GM12878 (cell line): ENCODE measurements at regions not wholly inside any gene's neighbourhood (a gene's known extent, or its start where the extent isn't known, plus 50 kb on each side); places are given as distances from the start of the nearest gene placed in this dataset.

Experiments
- ATAC-seq: fragments of 200-7000 bp; cut with Tn5 transposase; 3 replicates; pipeline ENCODE4 v1.9.1; 2020; ENCODE audit warnings: mild to moderate bottlenecking, moderate library complexity
- BruUV-seq: library from RNA; stranded (reverse); fragments of 400-500 nt; replicated peaks from 2 replicates; lab custom pipeline; 2021; lab: Mats Ljungman, UMichigan
- CTCF ChIA-PET: fragments of 300-600 bp; sonication (Branson Sonifier 250); formaldehyde crosslinking; extraction: SDS; loops from one replicate; lab custom pipeline; 2021; ENCODE audit warnings: inconsistent platforms; lab: Yijun Ruan, JAX
- POLR2A ChIA-PET: fragments of 350-600 bp; formaldehyde crosslinking; extraction: SDS; loops from one replicate; lab custom pipeline; 2021; ENCODE audit warnings: inconsistent platforms; lab: Charles Lee
- RAD21 ChIA-PET: fragments of 300-600 bp; sonication (Branson Sonifier 250); formaldehyde crosslinking; loops from one replicate; lab custom pipeline; 2023; ENCODE audit warnings: antibody characterized with exemption; ENCODE audit not compliant: unreplicated experiment; lab: Charles Lee
- SMC1A ChIA-PET: fragments of 300-600 bp; sonication (Branson Sonifier 250); formaldehyde crosslinking; loops from one replicate; lab custom pipeline; 2023; ENCODE audit not compliant: unreplicated experiment, uncharacterized antibody; lab: Charles Lee
- DNase-seq: peaks from one replicate; pipeline ENCODE4 v3.0.0-alpha.2; 2011; ENCODE audit warnings: low read depth, low spot score
- FAIRE-seq: peaks from 3 replicates; lab custom pipeline; 2011; peaks lifted over from hg19 to GRCh38; lab: Jason Lieb, UNC
- H2AFZ ChIP-seq: 2 replicates; pipeline ENCODE4 v1.6.0; 2011; ENCODE audit warnings: low read depth, low read length, control low read depth; ENCODE audit not compliant: control insufficient read depth
- H3K27ac ChIP-seq: 2 replicates; pipeline ENCODE4 v1.5.1; 2011; ENCODE audit warnings: control low read depth; ENCODE audit not compliant: control insufficient read depth, insufficient read depth
- H3K27me3 ChIP-seq, 2 experiments: replicated peaks in 1 of 2; 2 replicates each; pipeline versions ENCODE4 v1.6.0 to v1.6.1; 2011; ENCODE audit warnings: low read length in 1 of 2; ENCODE audit not compliant: control insufficient read depth in 2 of 2, insufficient read depth in 2 of 2
- H3K36me3 ChIP-seq, 2 experiments: 2 replicates each; pipeline ENCODE4 v1.5.1; 2011; ENCODE audit warnings: low read length in 1 of 2; ENCODE audit not compliant: control insufficient read depth in 2 of 2, insufficient read depth in 2 of 2
- H3K4me1 ChIP-seq: 2 replicates; pipeline ENCODE4 v1.6.1; 2011; ENCODE audit warnings: mild to moderate bottlenecking, low read length, moderate library complexity, mixed read lengths; ENCODE audit not compliant: control insufficient read depth, insufficient read depth
- H3K4me2 ChIP-seq: 2 replicates; pipeline ENCODE4 v1.6.0; 2011; ENCODE audit warnings: control low read depth; ENCODE audit not compliant: control insufficient read depth, insufficient read depth
- H3K4me3 ChIP-seq: fragments of 200-600 bp; sonication (generic); 2 replicates; pipeline ENCODE4 v1.5.1; 2016
- H3K79me2 ChIP-seq: 2 replicates; pipeline ENCODE4 v1.6.0; 2011; ENCODE audit warnings: low read length; ENCODE audit not compliant: control insufficient read depth, insufficient read depth
- H3K9ac ChIP-seq: 2 replicates; pipeline ENCODE4 v1.8.0; 2011; ENCODE audit warnings: low read length, control low read depth, mixed read lengths; ENCODE audit not compliant: control insufficient read depth, insufficient read depth
- H3K9me3 ChIP-seq: replicated peaks from 3 replicates; pipeline ENCODE4 v1.5.1; 2011; ENCODE audit warnings: mild to moderate bottlenecking, low read length; ENCODE audit not compliant: control insufficient read depth, insufficient read depth
- H4K20me1 ChIP-seq: 2 replicates; pipeline ENCODE4 v1.6.0; 2011; ENCODE audit not compliant: control insufficient read depth, insufficient read depth
- E4F1 ChIP-seq: fragments of 450-650 bp; IDR thresholded peaks from 2 replicates; pipeline ENCODE4 v1.6.1; 2018; ENCODE audit warnings: borderline replicate concordance, mild to moderate bottlenecking; ENCODE audit not compliant: partially characterized antibody
- EP300 ChIP-seq, 2 experiments: fragments of 150-350 bp in 1 of 2; IDR thresholded peaks; 2 replicates each; pipeline ENCODE4 v1.6.1; 2011 to 2012; ENCODE audit warnings: low read depth in 2 of 2, low read length in 2 of 2, borderline replicate concordance in 1 of 2, improper control_type of control experiment in 1 of 2, inconsistent platforms in 1 of 2; ENCODE audit not compliant: control insufficient read depth in 1 of 2
- FOS ChIP-seq: IDR thresholded peaks from 3 replicates; pipeline ENCODE4 v1.6.1; 2011; ENCODE audit warnings: borderline replicate concordance; ENCODE audit not compliant: insufficient read length; ENCODE audit errors: extremely low read depth
- HDAC2 ChIP-seq: fragments of 200-600 bp; sonication (generic); IDR thresholded peaks from 2 replicates; pipeline ENCODE4 v1.6.1; 2017
- IRF3 ChIP-seq: fragments of 450-650 bp; IDR thresholded peaks from 2 replicates; pipeline ENCODE4 v1.6.1; 2014; ENCODE audit warnings: mild to moderate bottlenecking
- REST ChIP-seq: IDR thresholded peaks from 2 replicates; pipeline ENCODE4 v1.6.1; 2012; ENCODE audit warnings: mild to moderate bottlenecking, low read depth, low read length
- RUNX3 ChIP-seq: IDR thresholded peaks from 2 replicates; pipeline ENCODE4 v1.6.1; 2012; ENCODE audit warnings: low read length, inconsistent platforms
- WRNIP1 ChIP-seq: IDR thresholded peaks from 2 replicates; pipeline ENCODE4 v1.6.1; 2011; ENCODE audit warnings: low read depth, low read length, improper control_type of control experiment, borderline replicate concordance
- ZBED1 ChIP-seq: IDR thresholded peaks from 2 replicates; pipeline ENCODE4 v1.6.1; 2016; ENCODE audit warnings: borderline replicate concordance
- WGBS: methylation state at CpG from one replicate; pipeline ENCODE4 v1.1.6; 2016; ENCODE audit warnings: low lambda C conversion rate; ENCODE audit not compliant: insufficient replicate concordance, insufficient coverage; ENCODE audit errors: missing lambda C conversion rate; 5-methylcytosine and 5-hydroxymethylcytosine counted together
- in situ Hi-C: fragments of 300-500 bp; cut with MboI; formaldehyde crosslinking; loops from 9 replicates; pipeline ENCODE4 v1.14.3; 2018; ENCODE audit warnings: mixed read lengths
- intact Hi-C: fragments of 100-400 bp; cut with micrococcal nuclease; formaldehyde crosslinking; loops from one replicate; pipeline ENCODE4 v1.14.2; 2022; ENCODE audit not compliant: unreplicated experiment

GRCh38 chr3:18090377-18090776 lies 334.8 kb downstream of the SATB1 start (continued):
- TF ChIP-seq E4F1 (no peak), EP300 (IDR thresholded peaks at IDR 0.05; ENCODE audit: borderline replicate concordance in 1 of 2, control insufficient read depth in 1 of 2, low read depth in 2 of 2, low read length in 2 of 2) (no peak), ZBED1 (no peak), WRNIP1 (no peak), IRF3 (no peak), FOS (no peak), HDAC2 (no peak)

GRCh38 chr3:18087988-18088387 lies 337.2 kb downstream of the SATB1 start:
- no peak for ATAC-seq
- ChIA-PET CTCF (interaction anchor here (0.6 kb wide), 1 partner anchor 301 kb away, joined by 4 read pairs; no protein-coding TSS in a partner anchor), POLR2A (no interaction called here), RAD21 (no interaction called here), SMC1A (interaction anchor here (0.5 to 1.1 kb wide), 2 partner anchors 180 to 220 kb away, joined by 3 to 5 read pairs; no protein-coding TSS in a partner anchor)
- no peak overlapping the region for H3K4me3 ChIP-seq
- H3K9ac ChIP-seq: no peak overlapping the region
- H3K4me1 ChIP-seq: no peaks in the 10 kb centered on the region
- no peaks in the 10 kb centered on the region for H3K36me3 ChIP-seq
- TF ChIP-seq RUNX3 (0 out of 2 replicates have a peak, but pooled peaks have one; percentile 14), REST (no peak)
- no peak for DNase-seq
- FAIRE-seq: no peak
- H2AFZ ChIP-seq: no peak overlapping the region
- no TSS peak for BruUV-seq
- no peaks in the 10 kb centered on the region for H4K20me1 ChIP-seq
- intact Hi-C loops: no loop called here
- 4% methylated on average over 3 of the region's 3 CpGs for WGBS
- no peaks in the 10 kb centered on the region for H3K9me3 ChIP-seq
- H3K27ac ChIP-seq: no peak overlapping the region
- in situ Hi-C loops: no loop called here
- no peaks in the 10 kb centered on the region; a peak in 1 of 4 replicates for H3K27me3 ChIP-seq
- H3K4me2 ChIP-seq: no peak overlapping the region
- H3K79me2 ChIP-seq: no peaks in the 10 kb centered on the region
